Activated effector memory CD4-positive, alpha-beta T cell treated with anti-CD3 and anti-CD28 coated beads, Interleukin-2, amount 50 U/mL, for 16 hours (primary cell): ENCODE measurements at regions not wholly inside any gene's neighbourhood (a gene's known extent, or its start where the extent isn't known, plus 50 kb on each side); places are given as distances from the start of the nearest gene placed in this dataset.

Experiments used
- DNase-seq: peaks from one replicate; pipeline ENCODE4 v3.0.0-alpha.2; 2020

GRCh38 chr2:199019898-199020507 is 437.7 kb downstream of the SATB2 start:
- no peak for DNase-seq

- no peak for DNase-seq
These were observed 438.9 kb downstream of the SATB2 start for GRCh38 chr2:199018826-199019225.

- DNase-seq: no peak
These were observed 442.7 kb downstream of the SATB2 start for GRCh38 chr2:199015072-199015471.

- no peak for DNase-seq
These were observed 443.5 kb downstream of the SATB2 start for GRCh38 chr2:199014226-199014625.

- no peak for DNase-seq
These were observed 445.8 kb downstream of the SATB2 start for GRCh38 chr2:199011908-199012307.

GRCh38 chr2:198994678-198995077 is 463.1 kb downstream of the SATB2 start:
- no peak for DNase-seq

- DNase-seq: no peak
These were observed 466.3 kb downstream of the SATB2 start for GRCh38 chr2:198991431-198991830.

- no peak for DNase-seq
These were observed 482.0 kb downstream of the SATB2 start for GRCh38 chr2:198975779-198976178.

GRCh38 chr2:198973785-198974184 is 484.0 kb downstream of the SATB2 start:
- no peak for DNase-seq

- DNase-seq: no peak
These were observed 484.6 kb downstream of the SATB2 start for GRCh38 chr2:198973181-198973580.

GRCh38 chr2:198968545-198968944 is 489.2 kb downstream of the SATB2 start:
- no peak for DNase-seq

- DNase-seq: no peak
These were observed 491.5 kb downstream of the SATB2 start for GRCh38 chr2:198966269-198966668.

GRCh38 chr2:198961547-198961946 is 496.2 kb downstream of the SATB2 start:
- DNase-seq: no peak

- DNase-seq: no peak
These were observed 500.6 kb downstream of the SATB2 start for GRCh38 chr2:198957181-198957580.

- DNase-seq: no peak
These were observed 504.4 kb downstream of the SATB2 start for GRCh38 chr2:198953328-198953727.

- no peak for DNase-seq
These were observed 506.9 kb downstream of the SATB2 start for GRCh38 chr2:198950803-198951202.

- no peak for DNase-seq
These were observed 512.2 kb downstream of the SATB2 start for GRCh38 chr2:198945496-198945895.

- DNase-seq: no peak
These were observed 527.6 kb downstream of the SATB2 start for GRCh38 chr2:198930170-198930569.

- no peak for DNase-seq
These were observed 529.7 kb downstream of the SATB2 start for GRCh38 chr2:198928026-198928425.

GRCh38 chr2:198917926-198918720 is 539.6 kb downstream of the SATB2 start:
- no peak for DNase-seq

- DNase-seq: no peak
These were observed 540.5 kb downstream of the SATB2 start for GRCh38 chr2:198917275-198917674.

- no peak for DNase-seq
These were observed 541.1 kb downstream of the SATB2 start for GRCh38 chr2:198916548-198917080.

- no peak for DNase-seq
These were observed 544.2 kb downstream of the SATB2 start for GRCh38 chr2:198913394-198914152.
